Endothelial cell of umbilical vein (primary cell): ENCODE measurements at regions not wholly inside any gene's neighbourhood (a gene's known extent, or its start where the extent isn't known, plus 50 kb on each side); places are given as distances from the start of the nearest gene placed in this dataset.
A peak's percentile ranks its signal among the peaks of the same experiment; 100 is the strongest.

Experiments
- BruUV-seq: library from RNA; stranded (reverse); fragments of 400-500 nt; replicated peaks from 2 replicates; lab custom pipeline; 2021; lab: Mats Ljungman, UMichigan
- CTCF ChIA-PET: fragments of 300-600, 350-600 bp; sonication (Branson Sonifier 250); formaldehyde crosslinking; loops from one replicate; lab custom pipeline; 2021; ENCODE audit warnings: antibody characterized with exemption, inconsistent platforms; lab: Charles Lee
- POLR2A ChIA-PET: fragments of 300-600, 350-600 bp; sonication (Branson Sonifier 250); formaldehyde crosslinking; loops from one replicate; lab custom pipeline; 2021; ENCODE audit warnings: antibody characterized with exemption, inconsistent platforms; lab: Charles Lee
- DNase-seq: peaks from one replicate; pipeline ENCODE4 v3.0.0-alpha.2; 2011; ENCODE audit warnings: low read depth, low spot score
- FAIRE-seq: peaks from 2 replicates; lab custom pipeline; 2011; peaks lifted over from hg19 to GRCh38; lab: Jason Lieb, UNC
- H2AFZ ChIP-seq: 2 replicates; pipeline ENCODE4 v1.6.0; 2012; ENCODE audit warnings: low read depth, low read length, control low read depth, inconsistent platforms
- H3K27ac ChIP-seq: 2 replicates; pipeline ENCODE4 v1.5.1; 2011; ENCODE audit warnings: low read depth, mild to moderate bottlenecking, control low read depth, low read length, moderate library complexity; ENCODE audit not compliant: insufficient read depth
- H3K27me3 ChIP-seq, 2 experiments: 2 replicates each; pipeline versions ENCODE4 v1.6.0 to v1.6.1; 2011; ENCODE audit warnings: low read length in 2 of 2, mixed read lengths in 1 of 2; ENCODE audit not compliant: control insufficient read depth in 2 of 2, insufficient read depth in 2 of 2
- H3K36me3 ChIP-seq, 2 experiments: 2 replicates in 1 of 2; 3 replicates in 1 of 2; pipeline ENCODE4 v1.5.1; 2011; ENCODE audit warnings: low read length in 2 of 2, mild to moderate bottlenecking in 1 of 2, moderate library complexity in 1 of 2; ENCODE audit not compliant: control insufficient read depth in 2 of 2, insufficient read depth in 2 of 2; ENCODE audit errors: extremely low read depth in 1 of 2
- H3K4me1 ChIP-seq: 3 replicates; pipeline ENCODE4 v1.5.1; 2011; ENCODE audit warnings: mild to moderate bottlenecking, low read length; ENCODE audit not compliant: control insufficient read depth, insufficient read depth; ENCODE audit errors: extremely low read depth
- H3K4me2 ChIP-seq: 2 replicates; pipeline ENCODE4 v1.6.1; 2011; ENCODE audit warnings: low read length, control low read depth, mixed read lengths; ENCODE audit not compliant: insufficient read depth
- H3K4me3 ChIP-seq, 3 experiments: fragments of 200-600 bp in 1 of 3; sonication (generic), shearing (Covaris generic) in 1 of 3; replicated peaks in 1 of 3; 2 replicates each; pipeline ENCODE4 v1.5.1; 2011 to 2016; ENCODE audit warnings: control low read depth in 3 of 3, low read length in 3 of 3, mild to moderate bottlenecking in 2 of 3, inconsistent platforms in 1 of 3, low read depth in 1 of 3, moderate library complexity in 1 of 3; ENCODE audit not compliant: insufficient read depth in 1 of 3
- H3K79me2 ChIP-seq: 2 replicates; pipeline ENCODE4 v1.6.0; 2012; ENCODE audit warnings: low read length, inconsistent platforms; ENCODE audit not compliant: control insufficient read depth, insufficient read depth
- H3K9ac ChIP-seq: replicated peaks from 2 replicates; pipeline ENCODE3; 2011; ENCODE audit warnings: low read length, control low read depth; ENCODE audit not compliant: insufficient read depth; ENCODE audit errors: extremely low read depth
- H3K9me1 ChIP-seq: replicated peaks from 3 replicates; pipeline ENCODE4 v1.6.0; 2011; ENCODE audit warnings: mild to moderate bottlenecking, low read length; ENCODE audit not compliant: control insufficient read depth, insufficient read depth; ENCODE audit errors: extremely low read depth
- H3K9me3 ChIP-seq: replicated peaks from 2 replicates; pipeline ENCODE4 v1.5.1; 2012; ENCODE audit warnings: low read length, inconsistent platforms; ENCODE audit not compliant: control insufficient read depth, insufficient read depth
- H4K20me1 ChIP-seq: replicated peaks from 2 replicates; pipeline ENCODE3; 2011; ENCODE audit warnings: mild to moderate bottlenecking, low read length; ENCODE audit not compliant: control insufficient read depth, insufficient read depth; ENCODE audit errors: extremely low read depth
- EZH2 ChIP-seq: IDR thresholded peaks from 2 replicates; pipeline ENCODE4 v1.6.1; 2012; ENCODE audit warnings: borderline replicate concordance, low read depth, mild to moderate bottlenecking, moderate library complexity, low read length, inconsistent platforms; ENCODE audit not compliant: severe bottlenecking
- FOS ChIP-seq: IDR thresholded peaks from 2 replicates; pipeline ENCODE4 v1.6.1; 2011; ENCODE audit warnings: mild to moderate bottlenecking, low read length, moderate library complexity, borderline replicate concordance; ENCODE audit not compliant: insufficient read depth
- GATA2 ChIP-seq: IDR thresholded peaks from 2 replicates; pipeline ENCODE4 v1.7.0; 2011; ENCODE audit warnings: low read depth, mild to moderate bottlenecking, moderate library complexity, mixed read lengths, low read length; ENCODE audit not compliant: insufficient read length, insufficient read depth
- JUN ChIP-seq: IDR thresholded peaks from 2 replicates; pipeline ENCODE4 v1.6.1; 2011; ENCODE audit warnings: borderline replicate concordance, low read depth; ENCODE audit not compliant: insufficient read length, insufficient read depth
- MYC ChIP-seq: IDR thresholded peaks from one replicate; pipeline ENCODE4 v1.6.1; 2011; ENCODE audit warnings: mild to moderate bottlenecking, low read depth, low read length
- POLR2A ChIP-seq: IDR thresholded peaks from 2 replicates; pipeline ENCODE4 v1.6.1; 2012; ENCODE audit warnings: low read depth, mild to moderate bottlenecking, control low read depth, low read length
- POLR2AphosphoS5 ChIP-seq: IDR thresholded peaks from 2 replicates; pipeline ENCODE4 v1.6.1; 2012; ENCODE audit warnings: low read depth, mild to moderate bottlenecking, control low read depth, low read length, moderate library complexity; ENCODE audit not compliant: insufficient read depth
- dilution Hi-C: fragments of 300-500 bp; cut with MboI; formaldehyde crosslinking; loops from one replicate; pipeline ENCODE4 v1.15.0; 2019; ENCODE audit warnings: low sequenced_read_pairs; ENCODE audit not compliant: extremely low pct_ligation_motif_present
- intact Hi-C: fragments of 100-400 bp; cut with micrococcal nuclease; formaldehyde crosslinking; loops from one replicate; pipeline ENCODE4 v1.10.0; 2022
- TF ChIP-seq, protein P1 (sequence below): IDR thresholded peaks from 2 replicates; pipeline ENCODE4 v1.6.1; 2011; ENCODE audit not compliant: insufficient read depth, insufficient read length
- TF ChIP-seq, protein P2 (sequence below), 2 donors: IDR thresholded peaks; 1 replicate in 1 of 2; 2 replicates in 1 of 2; pipeline ENCODE4 v1.5.1; 2011; ENCODE audit warnings: low read length in 2 of 2, mild to moderate bottlenecking in 2 of 2, moderate library complexity in 2 of 2, control low read depth in 1 of 2, inconsistent platforms in 1 of 2, low read depth in 1 of 2; ENCODE audit not compliant: insufficient read depth in 1 of 2; ENCODE audit errors: extremely low read depth in 1 of 2

DNA sequence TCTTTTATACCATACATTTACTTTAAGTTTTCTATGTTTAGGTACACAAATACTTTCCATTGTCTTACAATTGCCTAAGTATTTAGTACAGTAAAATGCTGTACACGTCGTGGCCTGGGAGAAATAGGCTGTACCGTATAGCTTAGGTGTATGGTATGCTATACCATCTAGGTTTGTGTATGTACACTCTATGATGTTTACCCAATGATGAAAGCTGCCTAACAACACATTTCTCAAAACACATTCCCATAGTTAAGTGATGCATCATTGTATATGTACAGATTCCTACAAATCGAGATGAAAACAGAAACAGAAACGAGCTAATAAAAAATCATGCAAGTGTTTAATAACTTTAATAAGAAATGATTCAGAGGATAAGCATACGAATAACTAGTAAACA is 51.6 kb downstream of the SPANXA2 start:
- no peak overlapping the region for H3K9ac ChIP-seq
- no peak overlapping the region for H3K27ac ChIP-seq
- H2AFZ ChIP-seq, result no peak overlapping the region
- H3K36me3 ChIP-seq, result no peaks in the 10 kb centered on the region
- no peaks in the 10 kb centered on the region for H3K79me2 ChIP-seq
- H3K4me3 ChIP-seq, result no peak overlapping the region
- CTCF ChIA-PET, result no interaction called here
- TF ChIP-seq EZH2 (no peak), GATA2 (no peak), POLR2AphosphoS5 (no peak), POLR2A (no peak), FOS (no peak), JUN (no peak), MYC (no peak)
- TF ChIP-seq, protein P1, sequence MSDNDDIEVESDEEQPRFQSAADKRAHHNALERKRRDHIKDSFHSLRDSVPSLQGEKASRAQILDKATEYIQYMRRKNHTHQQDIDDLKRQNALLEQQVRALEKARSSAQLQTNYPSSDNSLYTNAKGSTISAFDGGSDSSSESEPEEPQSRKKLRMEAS, result no peak
- TF ChIP-seq, protein P2, sequence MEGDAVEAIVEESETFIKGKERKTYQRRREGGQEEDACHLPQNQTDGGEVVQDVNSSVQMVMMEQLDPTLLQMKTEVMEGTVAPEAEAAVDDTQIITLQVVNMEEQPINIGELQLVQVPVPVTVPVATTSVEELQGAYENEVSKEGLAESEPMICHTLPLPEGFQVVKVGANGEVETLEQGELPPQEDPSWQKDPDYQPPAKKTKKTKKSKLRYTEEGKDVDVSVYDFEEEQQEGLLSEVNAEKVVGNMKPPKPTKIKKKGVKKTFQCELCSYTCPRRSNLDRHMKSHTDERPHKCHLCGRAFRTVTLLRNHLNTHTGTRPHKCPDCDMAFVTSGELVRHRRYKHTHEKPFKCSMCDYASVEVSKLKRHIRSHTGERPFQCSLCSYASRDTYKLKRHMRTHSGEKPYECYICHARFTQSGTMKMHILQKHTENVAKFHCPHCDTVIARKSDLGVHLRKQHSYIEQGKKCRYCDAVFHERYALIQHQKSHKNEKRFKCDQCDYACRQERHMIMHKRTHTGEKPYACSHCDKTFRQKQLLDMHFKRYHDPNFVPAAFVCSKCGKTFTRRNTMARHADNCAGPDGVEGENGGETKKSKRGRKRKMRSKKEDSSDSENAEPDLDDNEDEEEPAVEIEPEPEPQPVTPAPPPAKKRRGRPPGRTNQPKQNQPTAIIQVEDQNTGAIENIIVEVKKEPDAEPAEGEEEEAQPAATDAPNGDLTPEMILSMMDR (IDR thresholded peaks at IDR 0.05; ENCODE audit: extremely low read depth in 1 of 2, insufficient read depth in 1 of 2, low read depth in 1 of 2, low read length in 2 of 2), result no peak
- no peak overlapping the region for H3K4me2 ChIP-seq
- POLR2A ChIA-PET, result no interaction called here
- H3K9me3 ChIP-seq, result no peaks in the 10 kb centered on the region
- BruUV-seq, result no TSS peak
- dilution Hi-C loops (no loop called here), intact Hi-C loops (no loop called here)
- no peaks in the 10 kb centered on the region for H3K4me1 ChIP-seq
- no peak for DNase-seq
- FAIRE-seq, result peak; percentile 42
- H3K9me1 ChIP-seq, result no peaks in the 10 kb centered on the region
- H3K27me3 ChIP-seq, result no peaks in the 10 kb centered on the region
- H4K20me1 ChIP-seq, result no peaks in the 10 kb centered on the region
